ENCODE measurements at regions not wholly inside any gene's neighbourhood (a gene's known extent, or its start where the extent isn't known, plus 50 kb on each side); places are given as distances from the start of the nearest gene placed in this dataset.
"Not testable (repeated sequence)": the region's sequence is repeated elsewhere in the genome, so short reads cannot be mapped to it uniquely, and the experiment has no call there.

- no peak for DNase-seq
Observed at GRCh38 chr6:150684161-150684560, 84.5 kb downstream of the PLEKHG1 start.

- no peak for DNase-seq
Observed at GRCh38 chr6:150684714-150685459, 85.2 kb downstream of the PLEKHG1 start.

- peak; percentile 15 to 42 for DNase-seq
Observed at GRCh38 chr6:150685860-150686259, 86.2 kb downstream of the PLEKHG1 start.

GRCh38 chr6:150686566-150686965 is 86.9 kb downstream of the PLEKHG1 start:
- DNase-seq = no peak

- no peak for DNase-seq
Observed at GRCh38 chr6:150687508-150687907, 87.8 kb downstream of the PLEKHG1 start.

GRCh38 chr6:150689900-150690590 is 90.4 kb downstream of the PLEKHG1 start:
- no peak for DNase-seq

- DNase-seq = no peak
Observed at GRCh38 chr6:150690681-150691080, 91.0 kb downstream of the PLEKHG1 start.

GRCh38 chr6:150691463-150691862 is 91.8 kb downstream of the PLEKHG1 start:
- peak; percentile 12 to 33 for DNase-seq

GRCh38 chr6:150692604-150693003 is 92.9 kb downstream of the PLEKHG1 start:
- DNase-seq = no peak

- no peak for DNase-seq
Observed at GRCh38 chr6:150694889-150695288, 95.2 kb downstream of the PLEKHG1 start.

GRCh38 chr6:150695652-150696051 is 96.0 kb downstream of the PLEKHG1 start:
- DNase-seq = no peak

- DNase-seq = no peak
Observed at GRCh38 chr6:150696190-150696589, 96.5 kb downstream of the PLEKHG1 start.

- not testable (repeated sequence) for DNase-seq
Observed at GRCh38 chr6:150696918-150697317, 97.2 kb downstream of the PLEKHG1 start.

- DNase-seq = no peak
Observed at GRCh38 chr6:150697515-150697914, 97.8 kb downstream of the PLEKHG1 start.

- DNase-seq = no peak
Observed at GRCh38 chr6:150698391-150698790, 98.7 kb downstream of the PLEKHG1 start.

GRCh38 chr6:150702675-150703074 is 103.0 kb downstream of the PLEKHG1 start:
- peak; percentile 39 to 67 for DNase-seq

- no peak for DNase-seq
Observed at GRCh38 chr6:150704447-150705192, 104.9 kb downstream of the PLEKHG1 start.

GRCh38 chr6:150705392-150705791 is 105.7 kb downstream of the PLEKHG1 start:
- no peak for DNase-seq

- no peak for DNase-seq
Observed at GRCh38 chr6:150710236-150710635, 110.6 kb downstream of the PLEKHG1 start.

GRCh38 chr6:150711061-150711460 is 111.4 kb downstream of the PLEKHG1 start:
- no peak for DNase-seq

- DNase-seq = no peak
Observed at GRCh38 chr6:150711584-150712504, 112.2 kb downstream of the PLEKHG1 start.

GRCh38 chr6:150712505-150713252 is 113.0 kb downstream of the PLEKHG1 start:
- DNase-seq = no peak
